Ecto neural progenitor cell (in vitro differentiated cells): ENCODE measurements at regions not wholly inside any gene's neighbourhood (a gene's known extent, or its start where the extent isn't known, plus 50 kb on each side); places are given as distances from the start of the nearest gene placed in this dataset.

ENCODE experiments used
- DNase-seq: peaks from one replicate; pipeline ENCODE4 v3.0.0-alpha.2; 2018; ENCODE audit warnings: low spot score

GRCh38 chr14:34212172-34212929, 249.7 kb downstream of the SPTSSA start:
- DNase-seq, result no peak

GRCh38 chr14:34211732-34212131, 250.3 kb downstream of the SPTSSA start:
- no peak for DNase-seq

- DNase-seq, result no peak
Observed at GRCh38 chr14:34208532-34208931, 253.5 kb downstream of the SPTSSA start.

- no peak for DNase-seq
Observed at GRCh38 chr14:34205799-34206198, 254.9 kb upstream of the EGLN3 start.

GRCh38 chr14:34204774-34205173, 253.9 kb upstream of the EGLN3 start:
- no peak for DNase-seq

- DNase-seq, result no peak
Observed at GRCh38 chr14:34203251-34203722, 252.4 kb upstream of the EGLN3 start.

GRCh38 chr14:34201909-34202637, 251.2 kb upstream of the EGLN3 start:
- DNase-seq, result no peak

GRCh38 chr14:34199585-34199984, 248.7 kb upstream of the EGLN3 start:
- no peak for DNase-seq

GRCh38 chr14:34198096-34198495, 247.2 kb upstream of the EGLN3 start:
- no peak for DNase-seq

- DNase-seq, result no peak
Observed at GRCh38 chr14:34195964-34196363, 245.1 kb upstream of the EGLN3 start.

GRCh38 chr14:34190717-34191116, 239.8 kb upstream of the EGLN3 start:
- DNase-seq, result no peak

GRCh38 chr14:34189866-34190265, 239.0 kb upstream of the EGLN3 start:
- DNase-seq, result no peak

GRCh38 chr14:34187519-34188044, 236.7 kb upstream of the EGLN3 start:
- no peak for DNase-seq

- DNase-seq, result no peak
Observed at GRCh38 chr14:34187061-34187460, 236.2 kb upstream of the EGLN3 start.

GRCh38 chr14:34184126-34184525, 233.3 kb upstream of the EGLN3 start:
- DNase-seq, result no peak

GRCh38 chr14:34183478-34183877, 232.6 kb upstream of the EGLN3 start:
- no peak for DNase-seq

- DNase-seq, result no peak
Observed at GRCh38 chr14:34181338-34181737, 230.5 kb upstream of the EGLN3 start.

- no peak for DNase-seq
Observed at GRCh38 chr14:34180869-34181268, 230.0 kb upstream of the EGLN3 start.

- DNase-seq, result no peak
Observed at GRCh38 chr14:34180434-34180833, 229.6 kb upstream of the EGLN3 start.

GRCh38 chr14:34179727-34180126, 228.9 kb upstream of the EGLN3 start:
- DNase-seq, result no peak

- no peak for DNase-seq
Observed at GRCh38 chr14:34177466-34177865, 226.6 kb upstream of the EGLN3 start.

GRCh38 chr14:34175574-34175973, 224.7 kb upstream of the EGLN3 start:
- DNase-seq, result no peak

GRCh38 chr14:34174973-34175372, 224.1 kb upstream of the EGLN3 start:
- no peak for DNase-seq
